HepG2 (cell line): ENCODE measurements at regions not wholly inside any gene's neighbourhood (a gene's known extent, or its start where the extent isn't known, plus 50 kb on each side); places are given as distances from the start of the nearest gene placed in this dataset.

ENCODE experiments used
- ATAC-seq: fragments of 200-7000 bp; cut with Tn5 transposase; 3 replicates; pipeline ENCODE4 v1.9.1; 2020; ENCODE audit warnings: mild to moderate bottlenecking, moderate library complexity
- BruUV-seq: library from RNA; stranded (reverse); fragments of 400-500 nt; replicated peaks from 2 replicates; lab custom pipeline; 2021; lab: Mats Ljungman, UMichigan
- CTCF ChIA-PET: fragments of 300-600 bp; formaldehyde crosslinking; extraction: SDS; loops from one replicate; lab custom pipeline; 2021; ENCODE audit warnings: low total read pairs, inconsistent platforms, low intra/inter-chr PET ratio; lab: Yijun Ruan, JAX
- POLR2A ChIA-PET: fragments of 350-600 bp; sonication (Branson Sonifier 250); formaldehyde crosslinking; loops from one replicate; lab custom pipeline; 2020; ENCODE audit warnings: antibody characterized with exemption, inconsistent platforms; lab: Yijun Ruan, JAX
- DNase-seq: peaks from one replicate; pipeline ENCODE4 v3.0.0-alpha.2; 2015; ENCODE audit warnings: low spot score
- FAIRE-seq: peaks from 3 replicates; lab custom pipeline; 2011; peaks lifted over from hg19 to GRCh38; lab: Jason Lieb, UNC
- H2AFZ ChIP-seq: one replicate; pipeline ENCODE4 v1.6.1; 2011; ENCODE audit warnings: low read length, inconsistent platforms
- H3K27ac ChIP-seq: fragments of 300-600 bp; 3 replicates; pipeline ENCODE4 v1.8.0; 2011; ENCODE audit warnings: mixed run types, mild to moderate bottlenecking, mixed read lengths, low read length, inconsistent platforms; ENCODE audit not compliant: insufficient read depth; ENCODE audit errors: extremely low read length
- H3K27me3 ChIP-seq, 2 experiments: fragments of 200-600 bp in 1 of 2; 2 replicates in 1 of 2; 3 replicates in 1 of 2; pipeline versions ENCODE4 v1.6.0 to v1.8.0; 2011; ENCODE audit warnings: low read length in 2 of 2, mild to moderate bottlenecking in 2 of 2, moderate library complexity in 2 of 2, inconsistent platforms in 1 of 2; ENCODE audit not compliant: insufficient read depth in 2 of 2, control insufficient read depth in 1 of 2
- H3K36me3 ChIP-seq, 2 experiments: fragments of 200-600 bp in 1 of 2; replicated peaks in 1 of 2; 2 replicates in 1 of 2; 3 replicates in 1 of 2; pipeline versions ENCODE4 v1.5.1 to v1.8.0; 2011; ENCODE audit warnings: low read length in 2 of 2, inconsistent platforms in 1 of 2; ENCODE audit not compliant: insufficient read depth in 2 of 2, control insufficient read depth in 1 of 2
- H3K4me1 ChIP-seq: 2 replicates; pipeline ENCODE4 v1.5.1; 2012; ENCODE audit warnings: low read length, inconsistent platforms; ENCODE audit not compliant: insufficient read depth
- H3K4me2 ChIP-seq: 2 replicates; pipeline ENCODE4 v1.6.0; 2011; ENCODE audit warnings: low read depth, low read length, inconsistent platforms
- H3K4me3 ChIP-seq, 3 experiments: fragments of 200-600 bp in 1 of 3; sonication (generic), shearing (Covaris generic) in 1 of 3; replicated peaks in 1 of 3; 2 replicates each; pipeline ENCODE4 v1.5.1; 2011 to 2016; ENCODE audit warnings: low read length in 3 of 3, inconsistent platforms in 2 of 3, low read depth in 2 of 3, mild to moderate bottlenecking in 2 of 3, control low read depth in 1 of 3, mixed read lengths in 1 of 3; ENCODE audit not compliant: insufficient read depth in 1 of 3
- H3K79me2 ChIP-seq: one replicate; pipeline ENCODE4 v1.6.1; 2011; ENCODE audit warnings: low read length, inconsistent platforms; ENCODE audit not compliant: insufficient read depth
- H3K9ac ChIP-seq: 2 replicates; pipeline ENCODE4 v1.6.0; 2011; ENCODE audit warnings: mild to moderate bottlenecking, low read depth, low read length, inconsistent platforms; ENCODE audit not compliant: insufficient read depth
- H3K9me3 ChIP-seq: 2 replicates; pipeline ENCODE4 v1.5.1; 2012; ENCODE audit warnings: mild to moderate bottlenecking, low read length
- H4K20me1 ChIP-seq: 2 replicates; pipeline ENCODE4 v1.6.0; 2011; ENCODE audit warnings: inconsistent platforms, mild to moderate bottlenecking, low read length, moderate library complexity; ENCODE audit not compliant: insufficient read depth
- ELF4 ChIP-seq: sonication (generic); formaldehyde crosslinking; IDR thresholded peaks from 2 replicates; pipeline ENCODE4 v1.5.0; 2020; ENCODE audit warnings: missing genetic modification reagents, mild to moderate bottlenecking, moderate library complexity, borderline replicate concordance
- HOXD1 ChIP-seq: sonication (generic); formaldehyde crosslinking; IDR thresholded peaks from 2 replicates; pipeline ENCODE4 v1.5.0; 2020; ENCODE audit warnings: missing genetic modification reagents
- NRL ChIP-seq: sonication (generic); formaldehyde crosslinking; IDR thresholded peaks from 2 replicates; pipeline ENCODE4 v1.5.0; 2020; ENCODE audit warnings: missing genetic modification reagents, mild to moderate bottlenecking, moderate library complexity, borderline replicate concordance
- PTBP1 ChIP-seq: fragments of 200-400 bp; formaldehyde crosslinking; IDR thresholded peaks from 2 replicates; pipeline ENCODE4 v1.6.1; 2018; ENCODE audit warnings: low read length, low read depth; ENCODE audit not compliant: poor library complexity, severe bottlenecking
- ZNF143 ChIP-seq: sonication (generic); formaldehyde crosslinking; IDR thresholded peaks from 2 replicates; pipeline ENCODE4 v1.4.0; 2020; ENCODE audit warnings: missing genetic modification reagents
- ZNF329 ChIP-seq: sonication (generic); formaldehyde crosslinking; IDR thresholded peaks from 2 replicates; pipeline ENCODE4 v1.9.0; 2021; ENCODE audit warnings: low read depth, mild to moderate bottlenecking, missing genetic modification reagents
- WGBS: methylation state at CpG from one replicate; pipeline ENCODE4 v1.1.6; 2017; ENCODE audit warnings: low lambda C conversion rate; 5-methylcytosine and 5-hydroxymethylcytosine counted together
- in situ Hi-C: cut with HindIII; loops from 2 replicates; pipeline ENCODE4 v1.10.0; 2017; ENCODE audit warnings: low pct_unique_long_range_greater_than_20kb; ENCODE audit not compliant: extremely low pct_ligation_motif_present
- intact Hi-C: fragments of 100-400 bp; cut with micrococcal nuclease; formaldehyde crosslinking; loops from one replicate; pipeline ENCODE4 v1.10.0; 2022; ENCODE audit not compliant: unreplicated experiment
- TF ChIP-seq, protein P1 (sequence below): IDR thresholded peaks from 2 replicates; pipeline ENCODE4 v1.6.1; 2016; ENCODE audit warnings: mild to moderate bottlenecking, missing biosample characterization, missing genetic modification reagents
- TF ChIP-seq, protein P2 (sequence below): sonication (generic); formaldehyde crosslinking; IDR thresholded peaks from 2 replicates; pipeline ENCODE4 v1.5.1; 2020; ENCODE audit warnings: missing genetic modification reagents, mild to moderate bottlenecking, borderline replicate concordance
- TF ChIP-seq, protein P3 (sequence below): sonication (generic); formaldehyde crosslinking; IDR thresholded peaks from 2 replicates; pipeline ENCODE4 v1.5.1; 2020; ENCODE audit warnings: mild to moderate bottlenecking, missing genetic modification reagents
- TF ChIP-seq, protein P4 (sequence below): IDR thresholded peaks from 2 replicates; pipeline ENCODE4 v1.6.1; 2016; ENCODE audit warnings: low read depth, missing genetic modification reagents, missing compliant biosample characterization
- TF ChIP-seq, protein P5 (sequence below): sonication (generic); formaldehyde crosslinking; IDR thresholded peaks from 2 replicates; pipeline ENCODE4 v1.9.0; 2022; ENCODE audit warnings: missing genetic modification reagents, mild to moderate bottlenecking, borderline replicate concordance

DNA sequence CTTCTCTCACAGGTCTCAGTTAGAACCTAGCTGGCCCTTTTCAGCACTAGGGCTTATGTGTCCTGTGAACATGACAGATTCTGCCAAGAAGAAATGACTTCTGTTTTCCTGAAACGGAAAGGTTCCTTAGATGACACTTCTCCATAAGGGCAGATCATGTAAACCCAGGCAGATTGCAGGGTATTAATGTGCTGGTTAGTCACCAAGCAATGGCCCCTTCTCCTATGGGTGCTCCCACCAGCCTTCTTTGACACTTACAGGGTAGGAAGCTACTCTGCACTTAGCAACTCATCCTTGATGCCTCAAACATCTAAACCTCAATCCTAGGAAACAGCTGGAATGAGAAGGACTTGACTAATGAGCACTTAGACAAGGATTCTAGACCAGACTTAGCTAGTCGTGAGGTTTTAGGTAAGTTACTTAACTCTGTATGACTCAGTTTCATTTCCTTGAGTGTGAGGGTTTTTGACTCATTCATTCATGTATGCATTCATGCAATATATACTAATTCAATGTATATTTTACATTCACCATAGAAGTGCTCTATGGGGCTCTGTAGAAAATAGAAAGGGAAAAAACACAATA lies 74.1 kb upstream of the PLXNA2 start:
- no peaks in the 10 kb centered on the region for H4K20me1 ChIP-seq
- ChIA-PET POLR2A (no interaction called here), CTCF (no interaction called here)
- DNase-seq: no peak
- no peaks in the 10 kb centered on the region for H3K4me1 ChIP-seq
- no peaks in the 10 kb centered on the region for H3K79me2 ChIP-seq
- H3K27me3 ChIP-seq: no peaks in the 10 kb centered on the region
- FAIRE-seq: no peak
- no peaks in the 10 kb centered on the region for H3K9me3 ChIP-seq
- H3K9ac ChIP-seq: no peak overlapping the region
- no peak for ATAC-seq
- no peak overlapping the region for H3K4me2 ChIP-seq
- intact Hi-C loops (no loop called here), in situ Hi-C loops (no loop called here)
- 7% methylated on average over 2 of the region's 2 CpGs for WGBS
- no peak overlapping the region for H3K4me3 ChIP-seq
- H3K27ac ChIP-seq: no peak overlapping the region
- BruUV-seq: no TSS peak
- no peak overlapping the region for H2AFZ ChIP-seq
- no peaks in the 10 kb centered on the region for H3K36me3 ChIP-seq
- TF ChIP-seq PTBP1 (no peak), NRL (CRISPR knock-in tag) (no peak), ZNF329 (CRISPR knock-in tag) (no peak), ZNF143 (CRISPR knock-in tag) (no peak), ELF4 (no peak), HOXD1 (CRISPR knock-in tag) (no peak)
- TF ChIP-seq, protein P1, sequence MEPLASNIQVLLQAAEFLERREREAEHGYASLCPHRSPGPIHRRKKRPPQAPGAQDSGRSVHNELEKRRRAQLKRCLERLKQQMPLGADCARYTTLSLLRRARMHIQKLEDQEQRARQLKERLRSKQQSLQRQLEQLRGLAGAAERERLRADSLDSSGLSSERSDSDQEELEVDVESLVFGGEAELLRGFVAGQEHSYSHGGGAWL (CRISPR knock-in tag): no peak
- TF ChIP-seq, protein P2, sequence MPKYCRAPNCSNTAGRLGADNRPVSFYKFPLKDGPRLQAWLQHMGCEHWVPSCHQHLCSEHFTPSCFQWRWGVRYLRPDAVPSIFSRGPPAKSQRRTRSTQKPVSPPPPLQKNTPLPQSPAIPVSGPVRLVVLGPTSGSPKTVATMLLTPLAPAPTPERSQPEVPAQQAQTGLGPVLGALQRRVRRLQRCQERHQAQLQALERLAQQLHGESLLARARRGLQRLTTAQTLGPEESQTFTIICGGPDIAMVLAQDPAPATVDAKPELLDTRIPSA (CRISPR knock-in tag): no peak
- TF ChIP-seq, protein P3, sequence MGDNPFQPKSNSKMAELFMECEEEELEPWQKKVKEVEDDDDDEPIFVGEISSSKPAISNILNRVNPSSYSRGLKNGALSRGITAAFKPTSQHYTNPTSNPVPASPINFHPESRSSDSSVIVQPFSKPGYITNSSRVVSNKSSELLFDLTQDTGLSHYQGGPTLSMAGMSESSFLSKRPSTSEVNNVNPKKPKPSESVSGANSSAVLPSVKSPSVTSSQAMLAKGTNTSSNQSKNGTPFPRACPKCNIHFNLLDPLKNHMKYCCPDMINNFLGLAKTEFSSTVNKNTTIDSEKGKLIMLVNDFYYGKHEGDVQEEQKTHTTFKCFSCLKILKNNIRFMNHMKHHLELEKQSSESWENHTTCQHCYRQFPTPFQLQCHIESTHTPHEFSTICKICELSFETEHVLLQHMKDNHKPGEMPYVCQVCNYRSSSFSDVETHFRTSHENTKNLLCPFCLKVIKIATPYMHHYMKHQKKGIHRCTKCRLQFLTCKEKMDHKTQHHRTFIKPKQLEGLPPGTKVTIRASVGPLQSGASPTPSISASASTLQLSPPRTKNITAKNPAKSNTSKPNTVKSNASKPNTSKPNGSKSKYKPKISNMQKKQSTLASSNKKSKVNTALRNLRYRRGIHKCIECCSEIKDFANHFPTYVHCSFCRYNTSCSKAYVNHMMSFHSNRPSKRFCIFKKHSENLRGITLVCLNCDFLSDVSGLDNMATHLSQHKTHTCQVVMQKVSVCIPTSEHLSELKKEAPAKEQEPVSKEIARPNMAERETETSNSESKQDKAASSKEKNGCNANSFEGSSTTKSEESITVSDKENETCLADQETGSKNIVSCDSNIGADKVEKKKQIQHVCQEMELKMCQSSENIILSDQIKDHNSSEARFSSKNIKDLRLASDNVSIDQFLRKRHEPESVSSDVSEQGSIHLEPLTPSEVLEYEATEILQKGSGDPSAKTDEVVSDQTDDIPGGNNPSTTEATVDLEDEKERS: no peak
- TF ChIP-seq, protein P4, sequence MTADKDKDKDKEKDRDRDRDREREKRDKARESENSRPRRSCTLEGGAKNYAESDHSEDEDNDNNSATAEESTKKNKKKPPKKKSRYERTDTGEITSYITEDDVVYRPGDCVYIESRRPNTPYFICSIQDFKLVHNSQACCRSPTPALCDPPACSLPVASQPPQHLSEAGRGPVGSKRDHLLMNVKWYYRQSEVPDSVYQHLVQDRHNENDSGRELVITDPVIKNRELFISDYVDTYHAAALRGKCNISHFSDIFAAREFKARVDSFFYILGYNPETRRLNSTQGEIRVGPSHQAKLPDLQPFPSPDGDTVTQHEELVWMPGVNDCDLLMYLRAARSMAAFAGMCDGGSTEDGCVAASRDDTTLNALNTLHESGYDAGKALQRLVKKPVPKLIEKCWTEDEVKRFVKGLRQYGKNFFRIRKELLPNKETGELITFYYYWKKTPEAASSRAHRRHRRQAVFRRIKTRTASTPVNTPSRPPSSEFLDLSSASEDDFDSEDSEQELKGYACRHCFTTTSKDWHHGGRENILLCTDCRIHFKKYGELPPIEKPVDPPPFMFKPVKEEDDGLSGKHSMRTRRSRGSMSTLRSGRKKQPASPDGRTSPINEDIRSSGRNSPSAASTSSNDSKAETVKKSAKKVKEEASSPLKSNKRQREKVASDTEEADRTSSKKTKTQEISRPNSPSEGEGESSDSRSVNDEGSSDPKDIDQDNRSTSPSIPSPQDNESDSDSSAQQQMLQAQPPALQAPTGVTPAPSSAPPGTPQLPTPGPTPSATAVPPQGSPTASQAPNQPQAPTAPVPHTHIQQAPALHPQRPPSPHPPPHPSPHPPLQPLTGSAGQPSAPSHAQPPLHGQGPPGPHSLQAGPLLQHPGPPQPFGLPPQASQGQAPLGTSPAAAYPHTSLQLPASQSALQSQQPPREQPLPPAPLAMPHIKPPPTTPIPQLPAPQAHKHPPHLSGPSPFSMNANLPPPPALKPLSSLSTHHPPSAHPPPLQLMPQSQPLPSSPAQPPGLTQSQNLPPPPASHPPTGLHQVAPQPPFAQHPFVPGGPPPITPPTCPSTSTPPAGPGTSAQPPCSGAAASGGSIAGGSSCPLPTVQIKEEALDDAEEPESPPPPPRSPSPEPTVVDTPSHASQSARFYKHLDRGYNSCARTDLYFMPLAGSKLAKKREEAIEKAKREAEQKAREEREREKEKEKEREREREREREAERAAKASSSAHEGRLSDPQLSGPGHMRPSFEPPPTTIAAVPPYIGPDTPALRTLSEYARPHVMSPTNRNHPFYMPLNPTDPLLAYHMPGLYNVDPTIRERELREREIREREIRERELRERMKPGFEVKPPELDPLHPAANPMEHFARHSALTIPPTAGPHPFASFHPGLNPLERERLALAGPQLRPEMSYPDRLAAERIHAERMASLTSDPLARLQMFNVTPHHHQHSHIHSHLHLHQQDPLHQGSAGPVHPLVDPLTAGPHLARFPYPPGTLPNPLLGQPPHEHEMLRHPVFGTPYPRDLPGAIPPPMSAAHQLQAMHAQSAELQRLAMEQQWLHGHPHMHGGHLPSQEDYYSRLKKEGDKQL (CRISPR knock-in tag): no peak
- TF ChIP-seq, protein P5, sequence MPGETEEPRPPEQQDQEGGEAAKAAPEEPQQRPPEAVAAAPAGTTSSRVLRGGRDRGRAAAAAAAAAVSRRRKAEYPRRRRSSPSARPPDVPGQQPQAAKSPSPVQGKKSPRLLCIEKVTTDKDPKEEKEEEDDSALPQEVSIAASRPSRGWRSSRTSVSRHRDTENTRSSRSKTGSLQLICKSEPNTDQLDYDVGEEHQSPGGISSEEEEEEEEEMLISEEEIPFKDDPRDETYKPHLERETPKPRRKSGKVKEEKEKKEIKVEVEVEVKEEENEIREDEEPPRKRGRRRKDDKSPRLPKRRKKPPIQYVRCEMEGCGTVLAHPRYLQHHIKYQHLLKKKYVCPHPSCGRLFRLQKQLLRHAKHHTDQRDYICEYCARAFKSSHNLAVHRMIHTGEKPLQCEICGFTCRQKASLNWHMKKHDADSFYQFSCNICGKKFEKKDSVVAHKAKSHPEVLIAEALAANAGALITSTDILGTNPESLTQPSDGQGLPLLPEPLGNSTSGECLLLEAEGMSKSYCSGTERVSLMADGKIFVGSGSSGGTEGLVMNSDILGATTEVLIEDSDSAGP: no peak
